ENCODE measurements at regions not wholly inside any gene's neighbourhood (a gene's known extent, or its start where the extent isn't known, plus 50 kb on each side); places are given as distances from the start of the nearest gene placed in this dataset.

- TF ChIP-seq POLR2A (IDR thresholded peaks at IDR 0.05) = no peak
- no peak for TF ChIP-seq POLR2AphosphoS5 (IDR thresholded peaks at IDR 0.05)
These were observed 80.3 kb upstream of the NEIL3 start for GRCh38 chr4:177229331-177229730.
